Thymus (tissue), 11 donors: ENCODE measurements at regions not wholly inside any gene's neighbourhood (a gene's known extent, or its start where the extent isn't known, plus 50 kb on each side); places are given as distances from the start of the nearest gene placed in this dataset.
"Not testable (repeated sequence)": the region's sequence is repeated elsewhere in the genome, so short reads cannot be mapped to it uniquely, and the experiment has no call there.

Source experiments
- DNase-seq, 9 donors: peaks; one replicate each; pipeline ENCODE4 v3.0.0-alpha.2; 2013; ENCODE audit warnings: low spot score in 9 of 9, low read depth in 6 of 9, missing footprints in 1 of 9
- H3K27ac ChIP-seq, 2 donors: one replicate each; pipeline ENCODE4 v1.5.1; 2013; ENCODE audit warnings: control low read depth in 1 of 2, low read depth in 1 of 2, low read length in 1 of 2, mild to moderate bottlenecking in 1 of 2, moderate library complexity in 1 of 2
- H3K27me3 ChIP-seq, 2 donors: one replicate each; pipeline ENCODE4 v1.5.1; 2013; ENCODE audit warnings: low read length in 1 of 2; ENCODE audit not compliant: control insufficient read depth in 2 of 2, insufficient read depth in 1 of 2
- H3K36me3 ChIP-seq, 2 donors: one replicate each; pipeline ENCODE4 v1.5.1; 2013; ENCODE audit warnings: low read length in 1 of 2, mild to moderate bottlenecking in 1 of 2, moderate library complexity in 1 of 2; ENCODE audit not compliant: control insufficient read depth in 2 of 2, insufficient read depth in 2 of 2
- H3K4me1 ChIP-seq, 2 donors: one replicate each; pipeline ENCODE4 v1.5.1; 2013; ENCODE audit warnings: low read length in 2 of 2; ENCODE audit not compliant: control insufficient read depth in 2 of 2, insufficient read depth in 2 of 2
- H3K4me3 ChIP-seq, 2 donors: one replicate each; pipeline ENCODE4 v1.5.1; 2013; ENCODE audit warnings: low read length in 2 of 2, control low read depth in 1 of 2, mild to moderate bottlenecking in 1 of 2
- H3K9me3 ChIP-seq, 2 donors: one replicate each; pipeline ENCODE4 v1.5.1; 2013; ENCODE audit warnings: low read length in 1 of 2, mild to moderate bottlenecking in 1 of 2; ENCODE audit not compliant: control insufficient read depth in 2 of 2, insufficient read depth in 1 of 2
- WGBS: extraction: QIAGEN DNeasy Blood & Tissue Kit; methylation state at CpG from one replicate; pipeline ENCODE4 v1.1.7; 2013; 5-methylcytosine and 5-hydroxymethylcytosine counted together
- donor health status: healthy.

- H3K4me1 ChIP-seq = peaks cover 0 to 3% of the 10 kb centered on the region in 2 donors
- no peaks in the 10 kb centered on the region for H3K36me3 ChIP-seq
- H3K4me3 ChIP-seq = no peak overlapping the region
- peaks cover 0 to 7% of the 10 kb centered on the region in 2 donors for H3K27me3 ChIP-seq
- 84% methylated on average over 1 of the region's 1 CpG for WGBS
- H3K9me3 ChIP-seq = no peaks in the 10 kb centered on the region
- DNase-seq = no peak
- no peak overlapping the region for H3K27ac ChIP-seq
These were observed 146.4 kb upstream of the NOCT start for GRCh38 chr4:138869165-138869564.

- no peaks in the 10 kb centered on the region for H3K36me3 ChIP-seq
- H3K4me1 ChIP-seq = peaks cover 0 to 3% of the 10 kb centered on the region in 2 donors
- H3K4me3 ChIP-seq = no peak overlapping the region
- no peaks in the 10 kb centered on the region for H3K9me3 ChIP-seq
- H3K27ac ChIP-seq = no peak overlapping the region
- peaks cover 0 to 7% of the 10 kb centered on the region in 2 donors for H3K27me3 ChIP-seq
- 64% methylated on average over 3 of the region's 3 CpGs for WGBS
- no peak for DNase-seq
These were observed 147.0 kb upstream of the NOCT start for GRCh38 chr4:138868562-138868961.

DNA sequence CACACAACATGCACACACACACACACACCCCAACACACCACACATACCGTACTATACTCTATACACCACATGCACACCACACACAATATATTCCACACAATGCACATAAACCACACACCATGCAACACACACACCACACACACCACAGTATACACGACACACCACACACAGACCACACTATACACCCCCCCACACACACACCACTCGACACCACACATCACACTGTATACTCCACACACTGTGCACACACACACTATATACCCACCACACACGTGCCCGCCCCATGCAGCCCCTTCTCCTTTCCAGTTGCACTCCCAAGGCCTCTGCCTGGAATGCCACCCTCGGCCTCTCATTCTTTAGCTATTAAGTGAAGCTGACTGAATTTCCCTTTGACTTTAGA, 148.2 kb upstream of the NOCT start:
- Histone ChIP-seq H3K9me3 (no peaks in the 10 kb centered on the region), H3K4me3 (no peak overlapping the region), H3K27ac (no peak overlapping the region), H3K36me3 (no peaks in the 10 kb centered on the region), H3K4me1 (peaks cover 0 to 3% of the 10 kb centered on the region in 2 donors), H3K27me3 (peaks cover 0 to 7% of the 10 kb centered on the region in 2 donors)
- DNase-seq = no peak
- WGBS = 89% methylated on average over 6 of the region's 6 CpGs

GRCh38 chr4:138866314-138866713, 149.3 kb upstream of the NOCT start:
- Histone ChIP-seq H3K27ac (no peak overlapping the region), H3K36me3 (no peaks in the 10 kb centered on the region), H3K27me3 (peaks cover 0 to 3% of the 10 kb centered on the region in 2 donors), H3K9me3 (no peaks in the 10 kb centered on the region), H3K4me3 (no peak overlapping the region), H3K4me1 (peaks cover 0 to 3% of the 10 kb centered on the region in 2 donors)
- no peak for DNase-seq
- 97% methylated on average over 2 of the region's 2 CpGs for WGBS

DNA sequence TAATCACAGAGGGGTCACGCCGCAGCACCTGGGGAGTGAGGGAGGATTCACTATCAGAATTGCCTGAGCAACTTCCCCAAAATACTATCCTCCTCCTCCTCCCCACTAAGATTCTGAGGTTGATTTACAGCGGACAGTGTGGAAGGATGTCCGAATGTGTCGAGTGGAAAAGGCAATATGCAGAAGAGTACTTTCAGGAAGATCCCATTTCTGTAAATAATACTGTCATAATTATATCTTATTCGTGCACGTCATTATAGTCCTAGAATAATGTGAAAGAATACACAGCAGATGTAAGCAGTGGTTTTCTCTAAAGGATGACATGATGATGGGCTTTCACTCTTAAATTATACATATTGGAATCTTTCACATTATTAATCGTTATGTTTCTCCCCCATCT, 149.8 kb upstream of the NOCT start:
- peaks cover 0 to 3% of the 10 kb centered on the region in 2 donors for H3K4me1 ChIP-seq
- no peaks in the 10 kb centered on the region for H3K36me3 ChIP-seq
- no peak overlapping the region for H3K4me3 ChIP-seq
- DNase-seq = no peak
- no peaks in the 10 kb centered on the region for H3K9me3 ChIP-seq
- WGBS = 79% methylated on average over 8 of the region's 8 CpGs
- H3K27ac ChIP-seq = no peak overlapping the region
- H3K27me3 ChIP-seq = peaks cover 0 to 3% of the 10 kb centered on the region in 2 donors

- Histone ChIP-seq H3K36me3 (no peaks in the 10 kb centered on the region), H3K4me1 (peaks cover 0 to 3% of the 10 kb centered on the region in 2 donors), H3K27me3 (peaks cover 0 to 3% of the 10 kb centered on the region in 2 donors), H3K4me3 (no peak overlapping the region), H3K9me3 (no peaks in the 10 kb centered on the region), H3K27ac (no peak overlapping the region)
- DNase-seq = no peak
- 20% methylated on average over 10 of the region's 10 CpGs for WGBS
These were observed 150.4 kb upstream of the NOCT start for GRCh38 chr4:138864961-138865720.

DNA sequence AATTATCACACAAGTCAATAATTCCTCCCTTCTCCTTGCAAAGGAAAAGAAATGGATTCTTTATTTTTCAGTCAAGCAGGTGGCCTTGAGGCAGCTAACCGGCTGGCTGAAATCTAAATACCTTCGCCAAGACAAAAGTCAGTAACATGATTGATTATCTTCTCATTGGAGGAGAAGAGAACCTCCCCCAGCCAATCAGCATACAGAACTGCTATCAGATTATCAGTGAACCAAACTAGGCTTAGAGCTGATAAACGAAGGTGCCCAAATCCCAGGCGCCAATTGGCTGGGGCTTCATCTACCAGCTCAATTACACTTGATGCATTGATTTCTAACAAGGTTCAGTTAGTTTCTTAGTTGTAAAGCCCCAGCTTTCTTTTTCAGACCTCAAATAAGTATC, 152.4 kb upstream of the NOCT start:
- WGBS = 91% methylated on average over 4 of the region's 4 CpGs
- peaks cover 0 to 3% of the 10 kb centered on the region in 2 donors for H3K4me1 ChIP-seq
- peaks cover 0 to 3% of the 10 kb centered on the region in 2 donors for H3K27me3 ChIP-seq
- no peak overlapping the region for H3K4me3 ChIP-seq
- no peak for DNase-seq
- H3K27ac ChIP-seq = no peak overlapping the region
- no peaks in the 10 kb centered on the region for H3K36me3 ChIP-seq
- no peaks in the 10 kb centered on the region for H3K9me3 ChIP-seq

DNA sequence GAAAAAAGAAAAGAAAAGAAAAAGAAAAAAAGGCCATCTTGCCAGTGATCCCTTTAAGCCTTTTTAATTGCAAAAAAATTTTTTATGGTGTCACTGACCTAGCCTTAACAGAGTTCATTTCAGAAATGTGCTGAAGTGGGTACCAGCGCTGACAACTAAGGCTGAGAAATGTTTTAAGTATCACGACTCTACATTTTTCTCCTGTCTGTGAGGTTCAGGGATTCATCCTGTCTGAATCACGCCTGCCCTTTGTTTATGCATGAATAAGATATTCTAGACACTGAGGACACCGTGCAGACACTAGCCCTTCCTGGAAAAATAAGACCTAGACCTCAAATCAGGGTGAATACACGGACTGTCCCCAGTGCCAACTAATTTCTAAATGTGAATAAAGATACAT, 154.4 kb upstream of the NOCT start:
- H3K36me3 ChIP-seq = no peaks in the 10 kb centered on the region
- no peak for DNase-seq
- 94% methylated on average over 5 of the region's 5 CpGs for WGBS
- H3K27me3 ChIP-seq = no peaks in the 10 kb centered on the region
- H3K4me3 ChIP-seq = no peak overlapping the region
- H3K27ac ChIP-seq = no peak overlapping the region
- peaks cover 0 to 3% of the 10 kb centered on the region in 2 donors for H3K4me1 ChIP-seq
- no peaks in the 10 kb centered on the region for H3K9me3 ChIP-seq

DNA sequence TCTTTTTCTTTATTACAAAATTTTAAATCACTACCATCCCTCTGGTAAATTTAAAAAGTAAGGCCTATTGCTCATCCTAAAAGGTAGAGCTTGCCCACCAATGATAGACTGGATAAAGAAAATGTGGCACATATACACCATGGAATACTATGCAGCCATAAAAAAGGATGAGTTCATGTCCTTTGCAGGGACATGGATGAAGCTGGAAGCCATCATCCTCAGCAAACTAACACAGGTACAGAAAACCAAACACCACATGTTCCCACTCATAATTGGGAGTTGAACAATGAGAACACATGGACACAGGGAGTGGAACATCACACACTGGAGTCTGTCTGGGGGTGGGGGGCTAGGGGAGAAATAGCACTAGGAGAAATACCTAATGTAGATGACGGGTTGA, 155.2 kb upstream of the NOCT start:
- H3K27ac ChIP-seq, H3K4me1 ChIP-seq, H3K36me3 ChIP-seq, H3K9me3 ChIP-seq, H3K27me3 ChIP-seq, H3K4me3 ChIP-seq, DNase-seq: not testable (repeated sequence)
- WGBS = 96% methylated on average over 1 of the region's 1 CpG
